Left ventricle myocardium inferior (tissue), 1 donor: ENCODE measurements at regions not wholly inside any gene's neighbourhood (a gene's known extent, or its start where the extent isn't known, plus 50 kb on each side); places are given as distances from the start of the nearest gene placed in this dataset.

ENCODE experiments used
- DNase-seq: peaks from one replicate; pipeline ENCODE4 v3.0.0-alpha.2; 2020
- H3K27ac ChIP-seq: fragments of 200-600 bp; replicated peaks from 2 replicates; pipeline ENCODE4 v1.8.0; 2021
- H3K27me3 ChIP-seq: fragments of 200-600 bp; 2 replicates; pipeline ENCODE4 v1.8.0; 2021; ENCODE audit warnings: low read depth
- H3K36me3 ChIP-seq: fragments of 200-600 bp; 2 replicates; pipeline ENCODE4 v1.8.0; 2021
- H3K4me1 ChIP-seq: fragments of 200-600 bp; 2 replicates; pipeline ENCODE4 v1.8.0; 2021
- H3K4me3 ChIP-seq: fragments of 200-600 bp; 2 replicates; pipeline ENCODE4 v1.8.0; 2021; ENCODE audit warnings: mild to moderate bottlenecking, moderate library complexity
- H3K9me3 ChIP-seq: fragments of 200-600 bp; replicated peaks from 2 replicates; pipeline ENCODE4 v1.8.0; 2021
- intact Hi-C: fragments of 100-400 bp; cut with micrococcal nuclease; formaldehyde crosslinking; loops from one replicate; pipeline ENCODE4 v1.11.0; 2022
- TF ChIP-seq, protein P1 (sequence below): fragments of 200-600 bp; IDR thresholded peaks from 2 replicates; pipeline ENCODE4 v1.8.0; 2021; ENCODE audit warnings: antibody characterized with exemption, mild to moderate bottlenecking, borderline replicate concordance
- donor health status: DM: no; HTN: yes; CAD: no; lungs with severe emphysema.

DNA sequence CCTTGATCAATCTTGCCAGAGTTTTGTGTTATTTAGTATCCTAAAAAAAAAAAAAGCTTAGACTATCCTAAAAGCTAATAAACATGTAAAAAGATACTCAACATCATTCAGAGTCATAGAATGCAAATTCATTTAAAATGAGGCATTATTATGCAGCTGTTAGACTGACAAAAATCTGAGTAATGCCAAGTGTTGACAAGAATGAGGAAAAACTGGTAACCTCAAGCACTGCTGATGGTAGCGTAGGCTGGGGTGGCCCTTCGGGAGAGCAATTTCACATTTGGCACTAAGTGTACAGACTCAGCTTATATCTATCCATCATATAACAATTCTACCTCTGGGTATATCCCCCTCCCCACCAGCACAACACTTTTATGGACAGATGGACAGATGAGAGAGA is 280.4 kb downstream of the RAP2B start:
- intact Hi-C loops, result no loop called here
- no peak overlapping the region for H3K27ac ChIP-seq
- TF ChIP-seq, protein P1, sequence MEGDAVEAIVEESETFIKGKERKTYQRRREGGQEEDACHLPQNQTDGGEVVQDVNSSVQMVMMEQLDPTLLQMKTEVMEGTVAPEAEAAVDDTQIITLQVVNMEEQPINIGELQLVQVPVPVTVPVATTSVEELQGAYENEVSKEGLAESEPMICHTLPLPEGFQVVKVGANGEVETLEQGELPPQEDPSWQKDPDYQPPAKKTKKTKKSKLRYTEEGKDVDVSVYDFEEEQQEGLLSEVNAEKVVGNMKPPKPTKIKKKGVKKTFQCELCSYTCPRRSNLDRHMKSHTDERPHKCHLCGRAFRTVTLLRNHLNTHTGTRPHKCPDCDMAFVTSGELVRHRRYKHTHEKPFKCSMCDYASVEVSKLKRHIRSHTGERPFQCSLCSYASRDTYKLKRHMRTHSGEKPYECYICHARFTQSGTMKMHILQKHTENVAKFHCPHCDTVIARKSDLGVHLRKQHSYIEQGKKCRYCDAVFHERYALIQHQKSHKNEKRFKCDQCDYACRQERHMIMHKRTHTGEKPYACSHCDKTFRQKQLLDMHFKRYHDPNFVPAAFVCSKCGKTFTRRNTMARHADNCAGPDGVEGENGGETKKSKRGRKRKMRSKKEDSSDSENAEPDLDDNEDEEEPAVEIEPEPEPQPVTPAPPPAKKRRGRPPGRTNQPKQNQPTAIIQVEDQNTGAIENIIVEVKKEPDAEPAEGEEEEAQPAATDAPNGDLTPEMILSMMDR, result no peak
- H3K9me3 ChIP-seq, result no peaks in the 10 kb centered on the region
- no peak for DNase-seq
- H3K4me3 ChIP-seq, result no peak overlapping the region
- H3K36me3 ChIP-seq, result no peaks in the 10 kb centered on the region
- H3K27me3 ChIP-seq, result no peaks in the 10 kb centered on the region
- no peaks in the 10 kb centered on the region for H3K4me1 ChIP-seq

DNA sequence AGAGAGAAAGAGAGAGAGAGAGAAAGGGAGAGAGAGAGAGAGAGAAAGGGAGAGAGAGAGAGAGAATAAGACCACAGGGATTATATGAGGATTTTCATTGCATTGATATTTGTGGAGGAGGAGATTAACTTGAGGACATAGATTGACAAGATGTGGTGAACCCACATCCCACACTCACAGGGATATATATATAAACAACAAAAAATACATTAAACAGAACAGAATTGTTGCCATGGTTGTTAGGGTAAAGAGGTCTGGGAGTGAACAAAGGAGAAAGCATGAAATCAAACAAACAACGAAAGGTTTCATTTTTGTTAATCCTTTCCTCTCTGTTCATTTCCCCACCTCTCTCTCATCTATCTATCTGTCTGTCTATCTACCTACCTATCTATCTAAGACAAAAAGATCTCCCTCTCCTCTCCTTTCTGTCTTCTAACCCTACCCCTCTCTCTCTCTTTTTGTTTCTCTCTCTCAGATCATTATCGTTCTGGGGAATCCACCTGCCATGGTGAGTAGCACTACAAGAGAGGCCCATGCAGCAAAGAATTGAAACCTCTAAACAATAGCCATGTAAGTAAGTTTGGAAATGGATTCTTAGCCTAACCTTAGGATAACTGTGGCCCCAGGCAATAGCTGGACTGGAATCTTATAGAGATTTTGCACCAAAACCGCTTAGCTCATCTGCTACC is 280.9 kb downstream of the RAP2B start:
- Histone ChIP-seq H3K4me3 (no peak overlapping the region), H3K4me1 (no peaks in the 10 kb centered on the region), H3K27me3 (no peaks in the 10 kb centered on the region), H3K9me3 (no peaks in the 10 kb centered on the region), H3K27ac (no peak overlapping the region), H3K36me3 (no peaks in the 10 kb centered on the region)
- no peak for DNase-seq
- intact Hi-C loops, result no loop called here
- TF ChIP-seq, protein P1, result no peak

DNA sequence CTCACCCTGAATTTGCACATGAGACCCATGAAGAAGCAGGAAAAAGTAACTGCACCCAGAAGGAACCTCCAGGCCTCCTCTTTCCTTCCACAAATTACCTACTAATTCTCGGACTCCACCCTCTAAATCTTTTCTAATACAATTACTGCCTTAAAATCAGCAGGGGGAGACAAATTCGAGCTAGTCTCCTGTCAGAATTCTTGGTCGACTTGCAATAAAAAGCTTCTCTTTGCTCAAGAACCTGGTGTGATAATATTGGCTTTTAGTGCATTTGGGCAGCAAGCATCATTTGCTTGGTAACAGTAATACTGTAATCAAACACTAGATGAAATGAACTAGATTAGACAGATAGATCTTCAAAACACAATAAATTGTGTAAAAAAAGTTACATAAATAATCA is 281.9 kb downstream of the RAP2B start:
- intact Hi-C loops, result no loop called here
- H3K9me3 ChIP-seq, result no peaks in the 10 kb centered on the region
- DNase-seq, result no peak
- H3K27me3 ChIP-seq, result no peaks in the 10 kb centered on the region
- H3K27ac ChIP-seq, result no peak overlapping the region
- no peaks in the 10 kb centered on the region for H3K4me1 ChIP-seq
- H3K36me3 ChIP-seq, result no peaks in the 10 kb centered on the region
- H3K4me3 ChIP-seq, result no peak overlapping the region
- TF ChIP-seq, protein P1, result no peak

DNA sequence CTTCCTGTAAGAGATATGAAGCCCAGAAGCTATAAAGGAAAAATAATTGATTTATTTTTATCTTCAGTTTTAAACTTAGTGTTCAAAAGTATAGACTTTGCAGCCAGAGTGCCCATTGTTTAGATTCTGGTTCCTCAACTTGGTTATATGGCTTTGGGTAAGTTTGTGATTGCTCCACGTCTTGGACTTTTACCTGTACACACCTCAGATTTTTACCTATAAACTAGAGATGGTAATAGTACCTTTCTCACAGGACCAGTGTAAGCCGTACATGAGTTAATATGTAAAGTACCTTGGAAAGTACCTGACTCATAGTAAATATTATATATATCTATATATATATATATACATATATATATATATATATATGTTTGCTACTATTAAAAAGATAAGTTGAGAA is 283.8 kb downstream of the RAP2B start:
- TF ChIP-seq, protein P1, result no peak
- H3K4me3 ChIP-seq, result no peak overlapping the region
- no peaks in the 10 kb centered on the region for H3K4me1 ChIP-seq
- DNase-seq, result no peak
- H3K27ac ChIP-seq, result no peak overlapping the region
- no peaks in the 10 kb centered on the region for H3K9me3 ChIP-seq
- no peaks in the 10 kb centered on the region for H3K27me3 ChIP-seq
- H3K36me3 ChIP-seq, result no peaks in the 10 kb centered on the region
- intact Hi-C loops, result no loop called here

DNA sequence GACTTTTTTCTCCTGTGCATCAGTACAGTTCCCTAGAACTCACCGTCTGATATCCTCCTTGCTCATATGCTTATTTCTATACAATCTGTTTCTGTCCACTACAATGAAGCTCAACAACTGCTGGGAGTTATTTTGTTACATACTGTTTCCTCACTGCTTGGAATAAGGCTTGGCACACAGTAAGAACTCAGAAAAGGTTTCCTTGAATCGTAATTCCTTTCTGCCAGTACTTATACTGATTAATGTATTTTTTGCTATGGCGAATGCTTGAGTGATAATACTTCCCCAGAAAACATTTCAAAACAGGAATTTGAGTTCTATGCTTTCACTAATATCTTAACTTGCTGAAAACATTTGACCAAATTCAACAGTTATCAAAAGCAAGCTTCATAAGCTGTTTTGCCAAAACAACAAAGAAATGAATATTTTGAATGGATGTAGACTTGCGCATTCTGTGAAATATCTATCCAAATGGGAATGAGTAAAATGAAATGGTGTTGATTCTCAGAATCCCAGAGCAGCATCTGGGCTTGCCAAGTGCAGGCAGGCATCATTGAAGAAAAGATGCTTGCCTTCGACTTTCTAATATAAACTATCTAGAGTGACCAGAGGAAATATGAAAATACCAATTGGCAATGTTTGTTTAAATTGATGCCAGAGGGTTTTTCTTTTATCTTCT is 286.3 kb downstream of the RAP2B start:
- H3K9me3 ChIP-seq, result no peaks in the 10 kb centered on the region
- H3K36me3 ChIP-seq, result no peaks in the 10 kb centered on the region
- no peak for DNase-seq
- no peaks in the 10 kb centered on the region for H3K27me3 ChIP-seq
- intact Hi-C loops, result no loop called here
- no peak overlapping the region for H3K4me3 ChIP-seq
- TF ChIP-seq, protein P1, result no peak
- no peak overlapping the region for H3K27ac ChIP-seq
- no peaks in the 10 kb centered on the region for H3K4me1 ChIP-seq
